T-helper 9 cell (primary cell): ENCODE measurements at regions not wholly inside any gene's neighbourhood (a gene's known extent, or its start where the extent isn't known, plus 50 kb on each side); places are given as distances from the start of the nearest gene placed in this dataset.
"Not testable (repeated sequence)": the region's sequence is repeated elsewhere in the genome, so short reads cannot be mapped to it uniquely, and the experiment has no call there.

Experiments
- DNase-seq: peaks from one replicate; pipeline ENCODE4 v3.0.0-alpha.2; 2020

DNA sequence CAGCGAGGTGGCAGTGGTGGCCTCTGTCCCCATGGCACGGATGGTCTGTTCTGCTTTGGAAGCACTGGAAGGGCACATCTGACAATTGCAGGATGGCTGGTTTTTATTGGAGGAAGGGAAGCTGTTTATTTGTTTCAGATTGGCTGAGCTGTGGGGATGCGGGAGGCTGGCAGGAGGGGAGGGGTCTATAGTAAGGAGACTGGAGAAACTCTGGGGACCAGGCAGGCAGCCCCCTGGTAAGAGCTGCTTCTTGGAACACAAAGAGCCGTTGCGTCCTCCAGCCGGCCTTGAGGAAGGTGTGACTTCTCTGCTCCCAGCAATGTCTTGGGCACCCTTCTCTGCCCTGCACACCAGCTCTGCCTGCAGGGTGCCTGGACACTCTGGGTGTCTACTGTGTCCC lies 85.1 kb upstream of the SPDYE9 start:
- DNase-seq: not testable (repeated sequence)

DNA sequence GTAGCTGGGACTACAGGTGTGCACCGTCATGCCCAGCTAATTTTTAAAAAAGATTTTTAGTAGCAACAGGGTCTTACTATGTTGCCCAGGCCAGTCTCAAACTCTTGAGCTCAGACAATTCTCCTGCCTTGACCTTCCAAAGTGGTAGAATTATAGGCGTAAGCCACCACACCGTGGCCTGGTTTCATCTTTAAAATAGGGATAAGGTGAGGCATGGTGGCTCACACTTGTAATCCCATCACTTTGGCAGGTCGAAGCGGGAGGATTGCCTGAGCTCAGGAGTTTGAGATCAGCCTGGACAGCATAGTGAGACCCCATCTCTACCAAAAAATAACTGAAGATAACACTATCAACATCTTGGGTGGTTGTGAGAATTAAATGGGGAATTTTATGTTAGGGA lies 84.6 kb upstream of the SPDYE9 start:
- not testable (repeated sequence) for DNase-seq

DNA sequence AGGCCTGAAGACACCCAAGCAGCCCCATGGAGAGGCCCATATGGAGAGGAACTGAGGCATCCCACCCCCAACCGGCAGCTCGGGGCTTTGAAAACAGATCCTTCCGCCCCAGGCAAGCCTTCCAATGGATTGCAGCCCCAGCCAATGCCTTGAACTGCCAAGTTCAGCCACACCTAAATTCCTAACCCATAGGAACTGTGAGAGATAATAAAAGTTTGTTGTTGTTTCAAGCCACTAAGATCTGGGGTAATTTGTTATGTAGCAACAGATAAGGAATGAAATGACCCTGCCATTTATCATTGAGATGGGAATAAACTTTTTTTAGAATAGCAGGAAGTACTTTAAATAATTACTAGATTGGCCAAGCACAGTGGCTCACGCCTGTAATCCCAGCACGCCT lies 80.3 kb upstream of the SPDYE9 start:
- DNase-seq: not testable (repeated sequence)

DNA sequence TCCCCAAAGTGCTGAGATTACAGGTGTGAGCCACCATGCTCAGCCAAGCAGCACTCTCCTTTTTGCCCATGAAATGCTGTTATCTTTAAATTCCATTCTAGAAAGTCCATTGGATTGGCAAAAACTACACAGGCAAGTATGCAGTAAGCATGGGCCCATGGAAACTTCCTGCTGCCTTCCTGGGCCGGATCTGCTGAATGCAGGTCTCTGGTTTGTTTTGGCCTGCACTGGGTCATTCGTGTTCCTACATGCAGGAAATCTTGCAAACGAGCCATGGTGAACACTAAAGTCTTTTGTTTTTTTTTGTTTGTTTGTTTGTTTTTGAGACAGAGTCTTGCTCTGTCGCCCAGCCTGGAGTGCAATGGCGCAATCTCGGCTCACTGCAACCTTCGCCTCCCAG lies 76.8 kb upstream of the SPDYE9 start:
- DNase-seq: not testable (repeated sequence)

DNA sequence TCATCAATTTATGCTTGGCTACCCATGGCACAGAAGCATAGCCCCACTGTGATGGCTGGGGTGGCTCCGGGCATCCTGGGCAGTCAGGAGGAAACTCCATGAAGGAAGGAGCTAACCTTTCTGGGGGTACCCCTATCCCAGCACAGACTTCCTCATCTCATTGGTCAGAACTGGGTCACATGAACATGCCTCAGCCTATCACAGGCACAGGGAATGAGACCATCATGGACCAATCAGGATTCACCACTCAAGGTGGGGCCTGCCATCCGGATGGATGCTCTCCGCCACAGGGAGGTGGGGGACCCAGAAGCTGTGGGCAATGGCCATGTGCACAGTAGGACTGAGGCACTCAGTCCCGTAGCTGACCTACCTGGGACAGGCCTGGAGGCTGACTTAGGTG lies 75.9 kb upstream of the SPDYE9 start:
- DNase-seq: not testable (repeated sequence)

DNA sequence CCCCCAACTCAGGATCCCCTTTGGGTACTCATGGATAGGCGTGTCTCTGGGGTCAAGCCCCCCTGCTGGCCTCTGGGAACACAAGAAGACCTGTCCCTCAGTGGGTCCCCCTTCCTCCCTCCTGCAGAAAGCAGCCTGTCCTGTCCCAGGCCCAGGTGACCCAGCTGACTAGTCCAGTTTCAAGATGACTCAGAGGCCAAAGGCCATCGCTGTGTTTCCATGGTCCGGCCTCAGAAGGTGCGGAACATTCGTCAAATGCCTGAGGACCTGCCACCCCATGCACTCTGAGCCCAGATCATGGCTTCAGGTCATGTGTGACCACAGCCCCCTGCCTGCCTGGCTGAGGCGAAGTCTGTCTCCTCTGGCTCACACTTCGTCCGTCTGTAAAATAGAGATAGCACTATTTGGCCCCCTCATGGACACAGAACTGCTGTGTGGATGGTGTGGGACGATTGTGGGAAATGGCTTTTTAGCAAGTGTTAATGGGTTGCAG lies 71.4 kb upstream of the SPDYE9 start:
- DNase-seq: not testable (repeated sequence)

DNA sequence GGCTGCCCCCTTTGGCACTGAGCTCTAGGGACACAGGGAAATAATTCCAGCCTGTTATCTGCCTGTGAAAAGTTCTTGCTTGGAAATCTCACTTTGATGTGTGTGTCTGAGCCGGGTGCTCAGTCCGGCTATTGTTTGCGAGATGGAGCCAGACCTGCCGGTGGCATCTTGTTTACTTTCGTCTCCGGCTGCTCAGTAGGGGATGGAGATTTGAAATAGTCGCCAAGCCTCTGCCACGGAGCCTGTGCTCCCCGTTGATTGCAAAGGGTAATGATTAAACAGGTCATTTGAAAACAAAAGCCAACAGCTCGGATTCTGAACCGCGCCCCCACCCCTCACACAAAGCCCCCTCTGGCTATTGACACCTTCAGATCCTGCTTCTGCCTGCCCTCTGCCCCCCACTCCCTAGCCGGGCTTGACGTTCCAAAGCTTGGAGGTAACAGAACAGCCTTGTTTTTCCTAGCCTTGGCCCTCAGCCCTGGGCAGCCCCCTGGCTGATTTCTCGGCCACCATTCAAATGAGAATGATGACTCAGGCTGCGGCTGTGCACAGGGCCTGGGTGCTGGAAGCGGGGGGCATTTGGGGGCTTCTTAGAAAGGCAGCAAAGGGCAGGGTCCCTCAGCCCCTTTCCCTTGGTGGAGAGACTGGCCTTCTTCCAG lies 70.8 kb upstream of the SPDYE9 start:
- DNase-seq: not testable (repeated sequence)

DNA sequence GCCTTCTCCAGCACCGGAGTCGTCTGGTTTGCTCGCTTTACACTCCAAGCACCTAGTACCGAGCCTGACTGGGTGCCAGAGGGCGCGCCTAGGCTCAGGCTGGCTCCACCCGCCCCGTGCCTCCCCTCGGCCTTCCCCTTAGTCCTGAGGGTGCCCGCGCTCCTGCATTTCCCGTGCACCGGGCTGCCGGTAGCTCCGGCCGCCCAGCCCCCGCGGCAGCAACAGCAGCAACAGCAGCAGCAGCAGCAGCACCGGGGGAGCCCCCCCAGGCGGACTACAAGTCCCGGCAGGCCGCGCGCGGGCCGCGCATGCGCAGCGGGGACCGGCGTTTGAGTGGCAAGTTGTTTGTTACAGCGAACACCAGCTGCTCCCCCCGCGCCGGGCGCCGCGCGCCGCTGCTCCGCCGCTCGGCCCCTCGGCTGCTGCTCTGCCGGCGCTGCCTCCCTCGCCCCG lies 68.8 kb upstream of the SPDYE9 start:
- DNase-seq: peak; percentile 57

DNA sequence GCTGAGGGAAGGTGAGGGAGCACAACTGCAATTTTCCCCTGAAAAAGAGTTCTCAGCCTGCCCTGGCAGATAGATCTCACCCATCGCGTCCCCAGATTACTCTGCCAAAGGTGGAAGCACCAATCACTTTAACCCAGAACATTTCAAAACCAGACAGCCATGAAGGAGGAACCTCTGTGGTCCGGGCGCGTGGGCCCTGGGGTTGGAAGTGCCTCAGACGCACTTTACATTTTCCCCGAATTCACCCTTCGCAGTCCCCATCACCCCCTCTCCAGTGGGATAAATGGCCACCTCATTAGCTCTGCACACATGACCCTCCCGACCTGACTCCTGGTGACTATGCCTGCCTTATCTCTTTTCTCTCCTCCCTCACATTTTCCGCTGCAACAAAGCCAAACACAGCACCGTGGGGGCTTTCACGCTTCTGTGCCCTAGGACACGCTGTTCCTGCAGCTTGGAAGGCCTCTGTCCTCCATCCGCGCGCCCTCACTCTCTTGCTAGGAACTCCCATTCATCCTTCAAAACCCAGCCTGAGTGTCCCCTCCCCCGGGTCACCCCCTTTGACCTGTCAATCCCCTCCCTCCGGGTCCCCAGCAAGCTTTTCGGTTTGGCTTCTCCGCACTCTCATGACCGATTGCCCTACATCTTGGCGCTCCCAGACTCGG lies 68.2 kb upstream of the SPDYE9 start:
- DNase-seq: not testable (repeated sequence)

DNA sequence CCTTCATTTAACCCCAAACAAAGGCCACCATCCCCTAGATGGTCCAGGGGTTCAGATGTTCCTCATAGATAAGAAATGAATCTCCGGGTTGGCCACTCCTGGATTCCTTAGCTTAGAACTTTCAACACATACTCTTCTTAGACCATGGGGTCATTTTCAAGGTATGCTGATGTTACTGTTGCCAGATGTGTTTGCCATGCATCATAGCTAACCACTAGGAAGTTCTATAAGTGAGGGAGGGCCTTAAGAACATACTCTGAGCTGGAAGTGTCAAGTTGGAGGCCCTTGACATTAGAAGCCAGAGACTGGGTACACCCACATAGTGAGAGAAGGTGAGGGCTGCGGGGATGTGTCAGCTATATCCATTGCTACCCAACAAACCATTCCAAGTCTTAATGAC lies 62.7 kb upstream of the SPDYE9 start:
- not testable (repeated sequence) for DNase-seq

DNA sequence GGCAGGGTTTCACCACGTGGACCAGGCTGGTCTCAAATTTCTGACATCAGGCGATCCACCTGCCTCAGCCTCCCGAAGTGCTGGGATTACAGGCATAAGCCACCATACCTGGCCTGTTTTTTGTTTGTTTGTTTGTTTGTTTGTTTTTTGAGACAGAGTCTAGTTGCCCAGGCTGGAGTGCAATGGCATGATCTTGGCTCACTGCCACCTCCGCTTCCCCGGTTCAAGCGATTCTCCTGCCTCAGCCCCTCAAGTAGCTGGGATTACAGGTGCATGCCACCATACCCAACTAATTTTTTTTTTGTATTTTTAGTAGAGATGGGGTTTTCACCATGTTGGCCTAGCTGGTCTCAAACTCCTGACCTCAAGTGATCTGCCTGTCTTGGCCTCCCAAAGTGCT lies 61.8 kb upstream of the SPDYE9 start:
- DNase-seq: not testable (repeated sequence)

DNA sequence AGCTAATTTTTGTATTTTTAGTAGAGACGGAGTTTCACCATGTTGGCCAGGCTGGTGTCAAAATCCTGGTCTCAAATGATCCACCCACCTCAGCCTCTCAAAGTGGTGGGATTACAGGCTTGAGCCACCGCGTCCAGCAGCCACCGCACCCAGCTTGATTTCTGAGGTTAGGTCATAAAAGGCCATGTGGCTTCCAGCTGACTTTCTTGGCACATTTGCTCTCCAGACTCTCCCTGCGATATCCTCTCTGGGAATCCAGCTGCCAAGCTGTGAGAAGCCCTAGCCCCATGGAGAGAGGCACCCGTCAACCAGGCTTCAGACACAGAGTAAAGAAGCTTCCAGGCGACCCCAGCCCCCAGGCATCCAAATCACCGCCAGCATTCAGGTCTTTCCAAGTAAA lies 58.2 kb upstream of the SPDYE9 start:
- DNase-seq: not testable (repeated sequence)

DNA sequence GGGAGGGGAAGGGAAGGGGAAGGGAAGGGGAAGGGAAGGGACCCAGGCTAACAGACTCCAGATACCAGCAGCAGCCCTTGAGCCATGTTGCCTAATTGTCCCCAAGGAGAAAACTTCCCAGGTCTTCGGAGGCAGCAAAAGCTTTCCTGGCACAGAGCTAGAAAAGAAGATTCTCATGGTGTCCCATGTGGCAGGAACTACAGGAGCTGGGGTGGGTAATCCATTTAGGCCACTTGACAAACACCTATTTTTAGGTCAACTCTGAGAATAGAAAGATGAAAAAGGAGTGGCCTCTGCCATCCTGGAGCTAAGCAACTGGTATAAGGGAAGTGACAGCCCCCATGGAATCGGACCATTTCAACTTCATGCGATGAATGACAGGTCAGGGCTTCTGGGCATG lies 52.1 kb upstream of the SPDYE9 start:
- not testable (repeated sequence) for DNase-seq
